Adrenal gland (tissue), 9 donors: ENCODE measurements at regions not wholly inside any gene's neighbourhood (a gene's known extent, or its start where the extent isn't known, plus 50 kb on each side); places are given as distances from the start of the nearest gene placed in this dataset.

ENCODE experiments used
- DNase-seq, 7 donors: peaks; one replicate each; pipeline ENCODE4 v3.0.0-alpha.2; 2019 to 2020
- H3K27ac ChIP-seq, 5 donors: fragments of 200-600 bp; sonication (generic) in 4 of 5; 1 replicate in 3 of 5; 2 replicates in 2 of 5; pipeline versions ENCODE4 v1.5.1 to v1.8.0; 2016 to 2020; ENCODE audit warnings: mild to moderate bottlenecking in 1 of 5
- H3K27me3 ChIP-seq: fragments of 200-600 bp; 2 replicates; pipeline ENCODE4 v1.8.0; 2021
- H3K36me3 ChIP-seq, 2 donors: fragments of 200-600 bp; replicated peaks in 1 of 2; 1 replicate in 1 of 2; 2 replicates in 1 of 2; pipeline versions ENCODE4 v1.5.1 to v1.8.0; 2018 to 2022
- H3K4me1 ChIP-seq, 2 donors: fragments of 200-600 bp; replicated peaks in 1 of 2; 1 replicate in 1 of 2; 2 replicates in 1 of 2; pipeline versions ENCODE4 v1.5.1 to v1.8.0; 2018 to 2021
- H3K4me3 ChIP-seq, 4 donors: fragments of 200-600 bp; sonication (generic) in 3 of 4; one replicate each; pipeline ENCODE4 v1.5.1; 2016 to 2018
- H3K9me3 ChIP-seq, 3 donors: fragments of 200-600 bp; sonication (generic) in 1 of 3; replicated peaks in 1 of 3; 1 replicate in 2 of 3; 2 replicates in 1 of 3; pipeline versions ENCODE4 v1.5.1 to v1.8.0; 2016 to 2021
- CTCF ChIP-seq, 6 experiments: fragments of 450-650 bp in 4 of 6; fragments of 200-600 bp in 2 of 6; sonication (generic) in 1 of 6; IDR thresholded peaks; 1 replicate in 5 of 6; 2 replicates in 1 of 6; pipeline versions ENCODE4 v1.5.1 to v1.8.0; 2016 to 2021; ENCODE audit warnings: antibody characterized with exemption in 6 of 6, mild to moderate bottlenecking in 2 of 6, moderate library complexity in 1 of 6
- POLR2A ChIP-seq, 2 donors: fragments of 450-650 bp; IDR thresholded peaks; one replicate each; pipeline ENCODE4 v1.6.1; 2017; ENCODE audit warnings: antibody characterized with exemption in 2 of 2, mild to moderate bottlenecking in 2 of 2, moderate library complexity in 1 of 2
- WGBS, 4 donors: extraction: QIAGEN DNeasy Blood & Tissue Kit in 2 of 4; methylation state at CpG; one replicate each; pipeline versions ENCODE4 v1.1.5 to v1.1.7; 2013 to 2017; 5-methylcytosine and 5-hydroxymethylcytosine counted together
- intact Hi-C, 2 donors: fragments of 100-400 bp; cut with DNase I; formaldehyde crosslinking; loops; one replicate each; pipeline versions ENCODE4 v1.14.1 to v1.15.0; 2022 to 2023
- donor health status: healthy with polysubstance abuse.
- donor health status: Bipolar disorder and iron deficiency.
- donor health status: DM: yes; HTN: yes; CAD: no.
- donor health status: DM: no; HTN: no; CAD: no.
- donor health status: DM: no; HTN: no; CAD: no.

- Histone ChIP-seq H3K27me3 (no peaks in the 10 kb centered on the region), H3K9me3 (no peaks in the 10 kb centered on the region), H3K4me3 (no peak overlapping the region), H3K4me1 (peaks cover 7 to 13% of the 10 kb centered on the region in 2 donors), H3K36me3 (no peaks in the 10 kb centered on the region), H3K27ac (no peak overlapping the region)
- WGBS, 4 donors: 58 to 64% (median 62%) methylated on average over 3 of the region's 3 CpGs
- no peak for TF ChIP-seq CTCF (IDR thresholded peaks at IDR 0.05)
- TF ChIP-seq POLR2A (IDR thresholded peaks at IDR 0.05): no peak
- intact Hi-C loops: no loop called here
- no peak for DNase-seq
Measured at GRCh38 chr19:31961667-31962066, 383.7 kb upstream of the ZNF507 start.

- DNase-seq: peak in 3 of 7 donors; percentile 35 to 54 (median 41)
- no peaks in the 10 kb centered on the region for H3K27me3 ChIP-seq
- no peak overlapping the region for H3K27ac ChIP-seq
- TF ChIP-seq POLR2A (IDR thresholded peaks at IDR 0.05) (no peak), CTCF (IDR thresholded peaks at IDR 0.05) (no peak)
- H3K4me3 ChIP-seq: no peak overlapping the region
- WGBS, 4 donors: 12 to 24% (median 18%) methylated on average over 5 of the region's 5 CpGs
- intact Hi-C loops: no loop called here
- no peaks in the 10 kb centered on the region for H3K36me3 ChIP-seq
- H3K4me1 ChIP-seq: peaks cover 7 to 13% of the 10 kb centered on the region in 2 donors
- H3K9me3 ChIP-seq: no peaks in the 10 kb centered on the region
Measured at GRCh38 chr19:31962561-31962996, 382.8 kb upstream of the ZNF507 start.

DNA sequence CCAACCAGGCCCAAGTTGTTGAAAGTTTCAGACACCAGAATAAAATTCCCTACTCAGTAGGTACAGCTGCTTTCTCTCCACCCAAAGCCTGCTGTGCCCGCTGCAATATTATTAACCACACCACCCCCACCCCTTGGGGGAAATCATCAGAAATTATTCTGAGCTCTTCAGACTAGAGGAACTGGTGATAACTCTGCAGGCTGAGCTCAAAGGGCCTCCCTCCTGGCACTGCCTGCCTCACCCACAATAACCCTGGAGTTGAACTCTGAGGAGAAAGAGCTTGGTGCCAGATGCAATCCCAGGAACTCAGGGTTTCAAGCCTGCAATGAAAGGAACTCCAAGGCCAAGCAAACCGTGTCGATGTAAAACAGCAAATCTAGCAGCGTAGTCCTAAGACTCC is 381.7 kb upstream of the ZNF507 start:
- Histone ChIP-seq H3K36me3 (no peaks in the 10 kb centered on the region), H3K4me1 (peaks cover 7 to 14% of the 10 kb centered on the region in 2 donors), H3K4me3 (no peak overlapping the region), H3K9me3 (no peaks in the 10 kb centered on the region), H3K27me3 (no peaks in the 10 kb centered on the region), H3K27ac (no peak overlapping the region)
- DNase-seq: peak in 5 of 7 donors; percentile 27 to 54 (median 34)
- TF ChIP-seq CTCF (IDR thresholded peaks at IDR 0.05): no peak
- TF ChIP-seq POLR2A (IDR thresholded peaks at IDR 0.05): no peak
- WGBS, 4 donors: 67 to 81% (median 73%) methylated on average over 3 to 4 of the region's 4 CpGs
- intact Hi-C loops: no loop called here

- WGBS, 4 donors: 35 to 38% (median 38%) methylated on average over 5 of the region's 5 CpGs
- Histone ChIP-seq H3K4me3 (no peak overlapping the region), H3K36me3 (no peaks in the 10 kb centered on the region), H3K4me1 (peaks cover 0 to 7% of the 10 kb centered on the region in 2 donors), H3K27ac (peak overlapping the region in 2 of 5 donors; percentile 0 to 47), H3K27me3 (no peaks in the 10 kb centered on the region), H3K9me3 (no peaks in the 10 kb centered on the region)
- TF ChIP-seq CTCF (IDR thresholded peaks at IDR 0.05) (no peak), POLR2A (IDR thresholded peaks at IDR 0.05) (no peak)
- DNase-seq: peak in 1 of 7 donors; percentile 16
- intact Hi-C loops: no loop called here
Measured at GRCh38 chr19:31969016-31969415, 376.4 kb upstream of the ZNF507 start.
